GM12891 (cell line): ENCODE measurements at regions not wholly inside any gene's neighbourhood (a gene's known extent, or its start where the extent isn't known, plus 50 kb on each side); places are given as distances from the start of the nearest gene placed in this dataset.

Source experiments
- POLR2A ChIP-seq: IDR thresholded peaks from 2 replicates; pipeline ENCODE4 v1.6.1; 2011; ENCODE audit warnings: low read depth, low read length, control low read depth
- POLR2AphosphoS5 ChIP-seq: IDR thresholded peaks from 2 replicates; pipeline ENCODE4 v1.6.1; 2011; ENCODE audit warnings: low read depth, low read length, control low read depth

GRCh38 chr16:6918646-6919045 is 414.0 kb upstream of the RBFOX1 start:
- no peak for TF ChIP-seq POLR2A
- no peak for TF ChIP-seq POLR2AphosphoS5
